Middle frontal gyrus (tissue), 1 donor: ENCODE measurements at regions not wholly inside any gene's neighbourhood (a gene's known extent, or its start where the extent isn't known, plus 50 kb on each side); places are given as distances from the start of the nearest gene placed in this dataset.
"Not testable (repeated sequence)": the region's sequence is repeated elsewhere in the genome, so short reads cannot be mapped to it uniquely, and the experiment has no call there.

ENCODE experiments used
- DNase-seq: peaks from one replicate; pipeline ENCODE4 v3.0.0-alpha.2; 2015; ENCODE audit warnings: low spot score; ENCODE audit errors: extremely low spot score

DNA sequence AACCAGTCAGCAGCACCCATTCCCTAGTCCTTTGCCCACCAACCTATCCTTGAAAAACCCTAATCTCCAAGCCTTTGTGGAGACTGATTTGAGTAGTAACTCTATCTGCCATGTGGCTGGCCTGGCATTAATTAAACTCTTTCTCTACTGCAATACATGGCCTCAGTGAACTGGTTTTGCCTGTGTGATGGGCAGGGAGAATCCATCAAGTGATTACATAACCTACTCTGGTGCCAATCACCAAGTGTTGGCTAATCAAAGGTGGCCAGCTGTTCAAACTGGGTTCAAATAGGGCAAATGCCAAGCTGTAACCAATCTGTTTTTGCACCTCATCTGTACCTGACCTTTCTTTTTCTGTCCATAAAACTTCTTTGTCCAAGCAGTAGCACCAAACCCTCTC lies 139.8 kb upstream of the XPO1 start:
- no peak for DNase-seq

DNA sequence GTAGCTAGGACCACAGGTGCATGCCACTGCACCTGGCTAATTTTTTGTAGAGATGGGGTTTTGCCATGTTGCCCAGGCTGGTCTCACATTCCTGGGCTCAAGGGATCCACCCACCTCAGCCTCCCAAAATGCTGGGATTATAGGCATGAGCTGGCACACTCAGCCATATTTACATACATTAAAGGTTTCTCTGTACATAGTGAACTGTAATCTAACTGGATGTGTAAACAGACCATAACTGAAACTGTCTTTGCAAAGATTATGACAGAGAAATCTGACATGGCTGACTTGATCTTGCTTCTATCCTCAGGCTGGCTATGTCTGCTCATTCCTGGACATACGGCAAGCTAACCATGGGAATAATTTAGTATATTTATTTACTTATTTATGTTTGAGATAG lies 139.2 kb upstream of the XPO1 start:
- no peak for DNase-seq

DNA sequence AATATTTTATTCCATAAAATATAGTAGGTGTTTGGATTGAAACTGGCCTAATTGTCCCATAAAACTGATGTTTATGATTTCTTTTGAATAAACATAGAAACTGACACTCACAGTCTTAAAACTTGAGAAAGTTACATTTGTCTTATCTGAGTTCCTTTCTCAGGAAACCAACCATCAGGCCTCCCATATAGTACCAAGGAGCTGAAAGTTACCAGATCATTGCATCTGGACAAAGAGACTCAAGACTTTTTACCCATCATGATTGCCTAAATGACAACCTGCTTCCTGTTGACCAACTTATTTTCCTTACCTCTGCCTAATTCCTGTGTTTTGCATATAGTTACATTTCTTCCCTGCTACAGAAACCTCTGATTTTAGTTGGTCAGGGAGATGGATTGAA lies 137.0 kb upstream of the XPO1 start:
- DNase-seq = no peak

DNA sequence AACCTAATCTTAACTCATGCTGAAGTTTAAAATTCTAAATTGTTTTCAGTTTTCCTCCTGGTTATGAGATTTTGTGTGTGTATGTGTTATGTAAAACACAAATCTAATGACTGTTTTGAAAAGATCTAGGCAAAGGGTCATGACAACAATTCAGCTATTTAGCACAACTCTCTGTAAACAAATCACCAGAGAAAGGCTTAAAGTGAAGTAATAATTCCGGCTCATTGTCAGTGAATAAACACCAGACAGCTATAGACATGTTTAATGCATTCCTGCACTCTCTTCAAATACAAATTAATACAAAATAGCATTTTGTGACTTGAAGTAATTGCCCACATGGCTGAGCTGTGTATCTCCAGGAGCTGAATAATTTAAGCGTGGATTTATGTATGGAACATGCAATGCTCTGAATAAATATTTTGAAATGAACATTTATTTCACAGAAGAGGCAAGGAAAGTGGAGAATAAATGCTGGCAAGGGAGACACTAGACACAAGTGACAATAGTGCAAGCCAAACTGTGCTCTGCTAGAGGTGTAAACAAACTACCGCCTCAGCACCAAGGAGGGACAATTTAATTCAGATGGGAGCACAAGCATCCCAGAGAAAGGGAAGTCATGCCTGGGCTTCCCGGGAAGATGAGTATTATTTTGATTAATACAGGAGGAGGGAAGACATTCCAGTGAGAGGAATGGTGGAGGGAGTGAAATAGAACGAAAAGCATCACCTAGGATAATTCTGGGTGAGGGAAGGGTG lies 133.6 kb upstream of the XPO1 start:
- DNase-seq = peak; percentile 47

DNA sequence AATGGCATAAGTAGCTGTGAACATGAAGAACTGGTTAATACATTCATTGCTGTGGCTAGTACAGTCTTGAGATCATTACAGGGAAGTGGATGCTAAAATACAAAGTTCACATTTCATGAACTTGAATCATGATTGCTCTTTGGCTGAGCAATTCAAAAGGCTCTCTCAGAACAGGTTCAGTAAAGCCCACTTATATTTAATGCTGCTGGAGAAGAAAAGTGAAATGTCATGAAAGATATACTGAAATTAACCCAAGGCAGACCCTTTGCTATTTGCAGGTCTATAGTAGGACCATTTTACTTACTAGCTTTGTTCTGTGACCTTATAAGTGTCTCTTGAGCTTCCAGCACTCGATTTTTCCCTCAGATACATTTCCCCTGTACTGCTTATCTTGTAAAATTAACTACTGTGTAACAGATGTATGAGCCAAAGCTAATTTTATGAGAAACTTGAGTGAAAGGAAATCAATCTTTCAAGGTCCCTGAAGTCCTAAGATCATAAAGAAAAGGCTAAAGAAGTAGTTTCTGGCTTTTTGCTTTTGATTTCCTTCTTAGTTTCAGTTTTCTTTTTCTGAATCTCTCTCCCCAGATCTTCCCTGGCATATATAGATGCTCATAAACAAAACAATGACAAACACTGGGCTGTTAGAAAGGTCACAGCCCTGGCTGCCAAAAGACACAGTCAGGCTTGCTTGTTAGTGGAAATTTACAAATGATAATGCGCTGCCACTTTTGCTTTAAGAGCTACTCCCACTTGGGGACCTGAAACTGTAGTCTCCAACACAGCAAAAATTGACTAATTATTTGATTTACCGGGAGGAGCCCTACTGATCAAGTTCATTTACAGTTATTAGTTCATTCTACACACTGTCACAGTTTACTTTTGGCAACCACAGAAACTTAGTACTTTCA lies 132.7 kb upstream of the XPO1 start:
- DNase-seq = peak; percentile 39

GRCh38 chr2:61664190-61664589 lies 126.0 kb upstream of the XPO1 start:
- no peak for DNase-seq

GRCh38 chr2:61662990-61663389 lies 124.8 kb upstream of the XPO1 start:
- DNase-seq = no peak

- peak; percentile 37 for DNase-seq
These were observed 122.6 kb upstream of the XPO1 start for GRCh38 chr2:61660511-61661388.

DNA sequence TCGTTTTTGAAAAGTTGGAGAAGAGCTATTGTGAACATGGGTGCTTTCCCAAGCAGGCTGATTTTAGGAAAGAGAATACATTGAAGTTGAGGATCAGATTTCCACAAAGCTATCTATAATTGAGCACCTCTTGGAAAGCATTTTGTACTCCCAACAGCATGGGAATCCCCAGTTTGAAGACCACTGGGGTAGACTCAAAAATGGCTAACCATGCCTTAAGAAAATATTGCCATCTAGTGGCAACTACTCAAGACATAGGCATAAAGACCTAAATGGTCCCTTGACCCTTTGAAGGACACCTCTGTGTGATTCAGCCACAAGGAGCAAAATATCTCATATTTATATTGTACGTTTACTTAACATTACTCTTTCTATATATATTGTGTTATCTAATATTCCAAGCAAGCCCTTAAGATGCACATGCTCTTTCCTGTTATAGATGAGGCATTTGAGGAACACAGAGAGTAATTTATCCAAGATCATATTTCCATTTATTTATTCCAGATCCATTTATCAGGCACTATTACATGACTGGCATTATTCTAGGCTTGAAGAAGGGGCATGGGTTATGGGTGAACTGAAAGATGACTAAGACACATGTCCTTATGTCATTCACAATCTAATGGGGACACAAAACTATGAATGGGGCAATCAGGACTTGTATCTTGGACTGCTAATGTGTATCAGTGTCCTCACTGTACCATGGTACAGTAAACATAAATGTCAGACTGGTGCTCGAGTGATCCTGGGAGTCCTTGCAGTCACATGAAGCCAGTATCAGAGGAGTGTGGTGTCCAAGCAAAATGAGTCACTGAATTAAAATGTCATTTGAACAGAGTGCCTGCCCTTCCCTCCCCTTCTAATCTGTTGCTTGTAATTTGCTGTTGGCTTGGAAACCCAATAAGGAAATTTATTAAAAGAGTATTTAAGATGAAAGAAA lies 121.0 kb upstream of the XPO1 start:
- DNase-seq = no peak

DNA sequence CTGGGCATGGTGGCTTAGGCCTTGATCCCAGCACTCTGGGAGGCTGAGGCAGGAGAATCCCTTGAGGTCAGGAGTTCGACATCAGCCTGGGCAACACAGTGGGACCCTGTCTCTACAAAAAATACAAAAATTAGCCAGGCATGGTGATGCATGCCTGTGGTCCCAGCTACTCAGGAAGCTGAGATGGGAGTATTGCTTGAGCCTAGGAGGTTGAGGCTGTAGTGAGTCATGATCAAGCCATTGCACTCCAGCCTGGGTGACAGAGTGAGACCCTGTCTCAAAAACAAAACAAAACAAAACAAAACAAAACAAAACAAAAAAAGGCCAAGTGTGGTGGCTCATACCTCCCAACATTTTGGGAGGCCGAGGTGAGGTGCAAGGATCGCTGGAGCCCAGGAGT lies 111.8 kb upstream of the XPO1 start:
- not testable (repeated sequence) for DNase-seq

- no peak for DNase-seq
These were observed 110.9 kb upstream of the XPO1 start for GRCh38 chr2:61649021-61649420.

DNA sequence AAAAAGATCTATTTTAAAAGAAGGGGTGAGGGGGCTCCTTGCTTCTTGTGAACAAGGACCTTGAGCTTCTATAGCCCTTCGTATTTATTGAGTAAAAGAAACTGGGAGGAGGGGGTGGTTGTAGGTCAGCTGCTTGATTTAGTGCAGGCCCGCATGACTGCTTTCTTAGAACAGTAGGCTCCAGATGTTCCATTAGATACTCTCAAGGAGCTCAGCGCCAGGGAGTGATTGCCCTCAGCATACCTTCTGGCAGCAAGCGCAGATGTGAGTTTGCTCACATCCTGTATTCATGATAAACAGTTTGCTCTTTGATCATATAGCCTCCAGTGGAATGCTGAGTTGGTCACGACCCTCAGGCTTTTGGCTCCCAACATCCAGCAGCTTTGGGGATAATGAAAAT lies 108.9 kb upstream of the XPO1 start:
- no peak for DNase-seq

DNA sequence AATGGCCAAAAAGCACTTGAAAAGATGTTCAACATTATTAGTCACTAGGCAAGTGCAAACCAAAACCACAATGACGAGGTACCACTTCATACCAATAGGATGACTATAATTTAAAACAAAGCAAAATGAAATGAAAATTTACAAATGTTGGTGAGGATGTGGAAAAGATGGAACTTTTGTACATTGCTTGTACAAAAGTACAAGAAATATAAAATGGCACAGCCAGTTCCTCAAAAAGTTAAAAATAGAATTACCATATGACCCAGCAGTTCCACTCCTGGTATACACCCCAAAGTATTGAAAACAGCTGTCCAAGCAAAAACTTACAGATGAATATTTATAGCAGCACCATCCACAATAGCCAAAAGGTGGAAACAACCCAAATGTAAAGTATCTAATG lies 107.8 kb upstream of the XPO1 start:
- DNase-seq = no peak

- DNase-seq = not testable (repeated sequence)
These were observed 105.0 kb upstream of the XPO1 start for GRCh38 chr2:61643153-61643552.

DNA sequence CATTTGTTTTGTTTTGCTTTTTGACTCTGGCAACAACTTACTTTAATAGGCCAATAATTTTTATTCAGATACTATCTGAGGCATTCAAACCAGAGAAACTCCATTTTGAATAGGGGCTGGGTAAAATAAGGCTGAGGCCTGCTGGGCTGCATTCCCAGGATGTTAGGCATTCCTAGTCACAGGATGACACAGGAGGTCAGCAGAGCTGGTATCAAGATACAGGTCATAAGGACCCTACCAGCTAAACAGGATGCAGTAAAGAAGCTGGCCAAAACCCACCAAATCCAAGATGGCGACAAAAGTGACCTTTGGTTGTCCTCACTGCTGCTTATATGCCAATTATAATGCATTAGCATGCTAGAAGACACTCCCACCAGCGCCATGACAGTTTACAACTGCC lies 102.2 kb upstream of the XPO1 start:
- no peak for DNase-seq

DNA sequence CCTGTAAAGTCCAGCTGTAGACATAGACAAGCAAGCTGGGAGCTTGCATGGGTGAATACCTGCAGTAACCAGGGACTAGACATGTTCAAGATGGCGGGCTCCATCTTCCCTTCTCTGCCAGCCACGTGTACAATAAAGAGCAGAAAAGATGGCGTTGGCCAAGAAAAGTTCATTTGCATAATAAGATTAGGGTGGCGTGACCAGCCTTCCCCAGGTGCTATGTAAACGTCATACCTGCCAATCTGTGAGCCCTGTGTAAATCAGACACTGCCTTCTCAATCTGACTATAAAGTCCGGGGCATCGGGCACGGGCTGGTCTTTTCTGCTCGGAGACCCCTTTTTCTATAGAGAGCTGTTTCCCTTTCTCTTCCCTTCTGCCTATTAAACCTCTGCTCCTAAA lies 101.6 kb upstream of the XPO1 start:
- no peak for DNase-seq

- DNase-seq = no peak
These were observed 98.5 kb upstream of the XPO1 start for GRCh38 chr2:61636686-61637085.

DNA sequence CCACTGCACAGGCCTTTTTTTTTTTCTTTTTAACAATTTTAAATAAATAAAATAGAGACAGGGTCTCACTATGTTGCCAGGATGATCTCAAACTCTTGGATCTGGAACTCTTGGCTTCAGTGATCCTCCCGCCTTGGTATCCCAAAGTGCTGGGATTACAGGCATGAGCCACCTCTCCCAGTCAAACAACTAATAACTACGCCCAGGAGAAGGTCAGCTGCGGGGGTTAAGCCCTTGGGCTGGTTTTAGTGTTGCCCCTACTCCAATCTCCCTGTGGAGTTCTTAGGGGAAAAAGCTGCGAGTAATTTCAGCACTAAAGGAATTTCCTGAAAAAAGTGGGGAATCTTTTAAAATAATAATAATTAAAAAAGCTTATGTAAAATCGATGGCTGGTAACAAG lies 96.4 kb upstream of the XPO1 start:
- no peak for DNase-seq

GRCh38 chr2:61633250-61633649 lies 95.1 kb upstream of the XPO1 start:
- DNase-seq = no peak
